HCT116 (cell line): ENCODE measurements at regions not wholly inside any gene's neighbourhood (a gene's known extent, or its start where the extent isn't known, plus 50 kb on each side); places are given as distances from the start of the nearest gene placed in this dataset.

Experiments used
- ATAC-seq: fragments of 200-7000 bp; cut with Tn5 transposase; 2 replicates; pipeline ENCODE4 v1.9.1; 2020; ENCODE audit warnings: mild to moderate bottlenecking, moderate library complexity
- BruUV-seq: library from RNA; stranded (reverse); fragments of 400-500 nt; replicated peaks from 2 replicates; lab custom pipeline; 2021; lab: Mats Ljungman, UMichigan
- CTCF ChIA-PET: fragments of 300-600 bp; sonication (Branson Sonifier 250); formaldehyde crosslinking; loops from one replicate; lab custom pipeline; 2021; ENCODE audit warnings: antibody characterized with exemption; lab: Charles Lee
- POLR2A ChIA-PET: fragments of 300-600, 350-600 bp; sonication (Branson Sonifier 250); formaldehyde crosslinking; loops from one replicate; lab custom pipeline; 2021; ENCODE audit warnings: antibody characterized with exemption; lab: Charles Lee
- RAD21 ChIA-PET, 2 experiments: fragments of 300-600 bp; sonication (Branson Sonifier 250); formaldehyde crosslinking; loops; one replicate each; lab custom pipeline; 2023; ENCODE audit warnings: low total read pairs in 2 of 2; ENCODE audit not compliant: uncharacterized antibody in 2 of 2, unreplicated experiment in 2 of 2, low non-redundant PET in 1 of 2; lab: Charles Lee
- DNase-seq: peaks from one replicate; pipeline ENCODE4 v3.0.0-alpha.2; 2010; ENCODE audit warnings: low read depth, low spot score
- H2AFZ ChIP-seq: fragments of 200-600 bp; shearing (Covaris generic), sonication (generic); 2 replicates; pipeline ENCODE4 v1.6.1; 2017; ENCODE audit warnings: low read depth, mixed run types, mixed read lengths, antibody characterized with exemption, low read length; ENCODE audit not compliant: poor library complexity, severe bottlenecking
- H3K27ac ChIP-seq: 2 replicates; pipeline ENCODE4 v1.5.1; 2012; ENCODE audit warnings: low read depth, low read length
- H3K27me3 ChIP-seq: fragments of 200-600 bp; sonication (generic); 2 replicates; pipeline ENCODE4 v1.6.1; 2016; ENCODE audit warnings: mixed run types, low read length, mixed read lengths; ENCODE audit not compliant: insufficient read depth
- H3K36me3 ChIP-seq, 2 experiments: fragments of 200-500 bp in 1 of 2; fragments of 200-600 bp in 1 of 2; sonication (Bioruptor generic) in 1 of 2; sonication (generic) in 1 of 2; 2 replicates each; pipeline versions ENCODE4 v1.5.1 to v1.6.1; 2014 to 2016; ENCODE audit warnings: low read length in 2 of 2, inconsistent platforms in 1 of 2, mixed read lengths in 1 of 2, mixed run types in 1 of 2; ENCODE audit not compliant: insufficient read depth in 2 of 2, control insufficient read depth in 1 of 2
- H3K4me1 ChIP-seq, 2 experiments: fragments of 200-600 bp in 1 of 2; sonication (generic) in 1 of 2; 2 replicates each; pipeline versions ENCODE4 v1.5.1 to v1.6.1; 2012 to 2017; ENCODE audit warnings: low read length in 2 of 2, inconsistent platforms in 1 of 2, mild to moderate bottlenecking in 1 of 2, mixed read lengths in 1 of 2, mixed run types in 1 of 2, moderate library complexity in 1 of 2; ENCODE audit not compliant: insufficient read depth in 2 of 2, control insufficient read depth in 1 of 2
- H3K4me2 ChIP-seq: fragments of 200-600 bp; sonication (generic); 2 replicates; pipeline ENCODE4 v1.6.1; 2017; ENCODE audit warnings: mixed run types, low read length, mixed read lengths
- H3K4me3 ChIP-seq, 2 experiments: fragments of 200-600 bp in 1 of 2; sonication (generic) in 1 of 2; replicated peaks in 1 of 2; 2 replicates each; pipeline ENCODE4 v1.5.1; 2011 to 2016; ENCODE audit warnings: low read length in 2 of 2, control low read depth in 1 of 2, low read depth in 1 of 2, mild to moderate bottlenecking in 1 of 2, mixed read lengths in 1 of 2, mixed run types in 1 of 2
- H3K79me2 ChIP-seq: fragments of 200-600 bp; sonication (generic); 2 replicates; pipeline ENCODE4 v1.6.1; 2017; ENCODE audit warnings: mild to moderate bottlenecking, mixed run types, low read length, moderate library complexity, mixed read lengths; ENCODE audit not compliant: insufficient read depth
- H3K9ac ChIP-seq: fragments of 200-600 bp; sonication (generic); 2 replicates; pipeline ENCODE4 v1.6.1; 2016; ENCODE audit warnings: low read length, mixed read lengths
- H3K9me2 ChIP-seq: fragments of 200-600 bp; sonication (generic), shearing (Covaris generic); 2 replicates; pipeline ENCODE4 v1.6.1; 2017; ENCODE audit warnings: mixed run types, mild to moderate bottlenecking, moderate library complexity; ENCODE audit not compliant: insufficient read depth
- H3K9me3 ChIP-seq, 2 experiments: fragments of 200-500 bp in 1 of 2; fragments of 200-600 bp in 1 of 2; sonication (Bioruptor generic) in 1 of 2; sonication (generic) in 1 of 2; 2 replicates each; pipeline ENCODE4 v1.6.1; 2014 to 2017; ENCODE audit warnings: low read length in 2 of 2, mixed read lengths in 2 of 2, inconsistent platforms in 1 of 2, low read depth in 1 of 2, mild to moderate bottlenecking in 1 of 2, mixed run types in 1 of 2, moderate library complexity in 1 of 2; ENCODE audit not compliant: control insufficient read depth in 1 of 2, insufficient read depth in 1 of 2
- H4K20me1 ChIP-seq: fragments of 200-600 bp; sonication (generic), shearing (Covaris generic); 2 replicates; pipeline ENCODE4 v1.6.1; 2017; ENCODE audit warnings: mixed run types, mild to moderate bottlenecking, moderate library complexity; ENCODE audit not compliant: insufficient read depth
- CEBPB ChIP-seq: IDR thresholded peaks from 2 replicates; pipeline ENCODE4 v1.6.1; 2012; ENCODE audit warnings: low read depth
- CTCF ChIP-seq, 3 experiments: fragments of 200-600 bp in 1 of 3; sonication (generic) in 1 of 3; IDR thresholded peaks in 2 of 3; conservative IDR thresholded peaks in 1 of 3; 2 replicates each; pipeline ENCODE4 v1.5.1; 2012 to 2017; ENCODE audit warnings: low read depth in 2 of 3, low read length in 2 of 3, antibody characterized with exemption in 1 of 3, borderline replicate concordance in 1 of 3, control low read depth in 1 of 3, mild to moderate bottlenecking in 1 of 3, mixed read lengths in 1 of 3, mixed run types in 1 of 3, moderate library complexity in 1 of 3; ENCODE audit not compliant: insufficient read depth in 1 of 3
- EGR1 ChIP-seq: IDR thresholded peaks from 2 replicates; pipeline ENCODE4 v1.6.1; 2012; ENCODE audit warnings: low read depth
- EZH2 ChIP-seq: fragments of 200-600 bp; sonication (generic); IDR thresholded peaks from 2 replicates; pipeline ENCODE4 v1.6.1; 2017; ENCODE audit warnings: antibody characterized with exemption, mixed run types
- RAD21 ChIP-seq: IDR thresholded peaks from 2 replicates; pipeline ENCODE4 v1.6.1; 2012; ENCODE audit warnings: low read depth, mild to moderate bottlenecking
- REST ChIP-seq: IDR thresholded peaks from 2 replicates; pipeline ENCODE4 v1.6.1; 2012; ENCODE audit warnings: low read depth
- SIN3A ChIP-seq: IDR thresholded peaks from 2 replicates; pipeline ENCODE4 v1.6.1; 2012; ENCODE audit warnings: low read depth
- SP1 ChIP-seq: IDR thresholded peaks from 2 replicates; pipeline ENCODE4 v1.6.1; 2012; ENCODE audit warnings: low read depth
- SRF ChIP-seq: IDR thresholded peaks from 2 replicates; pipeline ENCODE4 v1.6.1; 2012; ENCODE audit warnings: low read depth
- TCF7L2 ChIP-seq: IDR thresholded peaks from 2 replicates; pipeline ENCODE4 v1.7.0; 2011; ENCODE audit warnings: borderline replicate concordance, inconsistent platforms; ENCODE audit not compliant: insufficient read depth, insufficient read length; ENCODE audit errors: extremely low read depth
- YY1 ChIP-seq: IDR thresholded peaks from 2 replicates; pipeline ENCODE4 v1.6.1; 2011; ENCODE audit warnings: low read length, low read depth, moderate library complexity, mild to moderate bottlenecking; ENCODE audit not compliant: insufficient replicate concordance; ENCODE audit errors: extremely low read depth
- ZFX ChIP-seq: fragments of 450-650 bp; IDR thresholded peaks from 2 replicates; pipeline ENCODE4 v1.6.1; 2017
- intact Hi-C: fragments of 100-400 bp; cut with micrococcal nuclease; formaldehyde crosslinking; loops from 2 replicates; pipeline ENCODE4 v1.10.0; 2022
- TF ChIP-seq, protein P1 (sequence below): IDR thresholded peaks from 2 replicates; pipeline ENCODE4 v1.6.1; 2011; ENCODE audit warnings: mild to moderate bottlenecking, low read length, moderate library complexity; ENCODE audit not compliant: insufficient replicate concordance; ENCODE audit errors: extremely low read depth
- TF ChIP-seq, protein P2 (sequence below): IDR thresholded peaks from 2 replicates; pipeline ENCODE4 v1.6.1; 2012
- TF ChIP-seq, protein P3 (sequence below): IDR thresholded peaks from 2 replicates; pipeline ENCODE4 v1.6.1; 2012

- TF ChIP-seq, protein P1, sequence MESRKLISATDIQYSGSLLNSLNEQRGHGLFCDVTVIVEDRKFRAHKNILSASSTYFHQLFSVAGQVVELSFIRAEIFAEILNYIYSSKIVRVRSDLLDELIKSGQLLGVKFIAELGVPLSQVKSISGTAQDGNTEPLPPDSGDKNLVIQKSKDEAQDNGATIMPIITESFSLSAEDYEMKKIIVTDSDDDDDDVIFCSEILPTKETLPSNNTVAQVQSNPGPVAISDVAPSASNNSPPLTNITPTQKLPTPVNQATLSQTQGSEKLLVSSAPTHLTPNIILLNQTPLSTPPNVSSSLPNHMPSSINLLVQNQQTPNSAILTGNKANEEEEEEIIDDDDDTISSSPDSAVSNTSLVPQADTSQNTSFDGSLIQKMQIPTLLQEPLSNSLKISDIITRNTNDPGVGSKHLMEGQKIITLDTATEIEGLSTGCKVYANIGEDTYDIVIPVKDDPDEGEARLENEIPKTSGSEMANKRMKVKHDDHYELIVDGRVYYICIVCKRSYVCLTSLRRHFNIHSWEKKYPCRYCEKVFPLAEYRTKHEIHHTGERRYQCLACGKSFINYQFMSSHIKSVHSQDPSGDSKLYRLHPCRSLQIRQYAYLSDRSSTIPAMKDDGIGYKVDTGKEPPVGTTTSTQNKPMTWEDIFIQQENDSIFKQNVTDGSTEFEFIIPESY: no peak
- TF ChIP-seq CTCF (IDR thresholded peaks at IDR 0.05 in 2 of 3, conservative IDR thresholded peaks at IDR 0.05 in 1 of 3; ENCODE audit: borderline replicate concordance in 1 of 3, insufficient read depth in 1 of 3, low read depth in 2 of 3, low read length in 2 of 3): no peak
- no peak for TF ChIP-seq CEBPB
- TF ChIP-seq SP1: no peak
- TF ChIP-seq EGR1: no peak
- no peak for TF ChIP-seq SIN3A
- no peak for TF ChIP-seq EZH2
- TF ChIP-seq ZFX: no peak
- TF ChIP-seq, protein P2, sequence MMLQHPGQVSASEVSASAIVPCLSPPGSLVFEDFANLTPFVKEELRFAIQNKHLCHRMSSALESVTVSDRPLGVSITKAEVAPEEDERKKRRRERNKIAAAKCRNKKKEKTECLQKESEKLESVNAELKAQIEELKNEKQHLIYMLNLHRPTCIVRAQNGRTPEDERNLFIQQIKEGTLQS: no peak
- TF ChIP-seq, all 23 proteins: peak for 0
Observed at GRCh38 chr5:85545129-85545528, 1072.6 kb upstream of the COX7C start (continued).

- no peaks in the 10 kb centered on the region for H4K20me1 ChIP-seq
- no peak overlapping the region for H3K4me2 ChIP-seq
- H3K9me2 ChIP-seq: no peaks in the 10 kb centered on the region
- DNase-seq (no peak), ATAC-seq (no peak)
- POLR2A ChIA-PET: no interaction called here
- intact Hi-C loops: no loop called here
- TF ChIP-seq, protein P3, sequence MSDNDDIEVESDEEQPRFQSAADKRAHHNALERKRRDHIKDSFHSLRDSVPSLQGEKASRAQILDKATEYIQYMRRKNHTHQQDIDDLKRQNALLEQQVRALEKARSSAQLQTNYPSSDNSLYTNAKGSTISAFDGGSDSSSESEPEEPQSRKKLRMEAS: no peak
- no peak for TF ChIP-seq ZFX
- no peak for TF ChIP-seq YY1
- no peak for TF ChIP-seq RAD21
- TF ChIP-seq SP1: no peak
- no peak for TF ChIP-seq CEBPB
- TF ChIP-seq REST: no peak
- TF ChIP-seq TCF7L2: no peak
- TF ChIP-seq, protein P2: no peak
- TF ChIP-seq SRF: no peak
- H3K36me3 ChIP-seq: no peaks in the 10 kb centered on the region
- BruUV-seq: no TSS peak
- H3K4me1 ChIP-seq: no peaks in the 10 kb centered on the region
- RAD21 ChIA-PET: no interaction called here
- no peak overlapping the region for H3K4me3 ChIP-seq
- no peaks in the 10 kb centered on the region for H3K79me2 ChIP-seq
- no peak overlapping the region for H3K27ac ChIP-seq
- H2AFZ ChIP-seq: no peak overlapping the region
- H3K27me3 ChIP-seq: no peaks in the 10 kb centered on the region
- H3K9ac ChIP-seq: no peak overlapping the region
- CTCF ChIA-PET: no interaction called here
- H3K9me3 ChIP-seq: no peaks in the 10 kb centered on the region
Observed at GRCh38 chr5:85549229-85549628, 1068.5 kb upstream of the COX7C start.
